Transverse colon (tissue), 4 donors: ENCODE measurements at regions not wholly inside any gene's neighbourhood (a gene's known extent, or its start where the extent isn't known, plus 50 kb on each side); places are given as distances from the start of the nearest gene placed in this dataset.

Experiments used
- EP300 ChIP-seq: sonication (generic); formaldehyde crosslinking; IDR thresholded peaks from one replicate; pipeline ENCODE4 v1.6.1; 2017; ENCODE audit warnings: antibody characterized with exemption, low read depth
- POLR2A ChIP-seq: fragments of 450-650 bp; IDR thresholded peaks from one replicate; pipeline ENCODE4 v1.6.1; 2016; ENCODE audit warnings: antibody characterized with exemption, mild to moderate bottlenecking, moderate library complexity
- POLR2AphosphoS5 ChIP-seq, 3 donors: sonication (generic); formaldehyde crosslinking; IDR thresholded peaks; one replicate each; pipeline ENCODE4 v1.6.1; 2016; ENCODE audit warnings: antibody characterized with exemption in 3 of 3
- TF ChIP-seq, protein P1 (sequence below), 5 experiments: fragments of 200-600 bp in 3 of 5; fragments of 450-650 bp in 2 of 5; sonication (generic) in 3 of 5; IDR thresholded peaks; 1 replicate in 2 of 5; 2 replicates in 3 of 5; pipeline ENCODE4 v1.5.1; 2016 to 2017; ENCODE audit warnings: antibody characterized with exemption in 5 of 5, inconsistent platforms in 3 of 5, mild to moderate bottlenecking in 2 of 5, moderate library complexity in 1 of 5

DNA sequence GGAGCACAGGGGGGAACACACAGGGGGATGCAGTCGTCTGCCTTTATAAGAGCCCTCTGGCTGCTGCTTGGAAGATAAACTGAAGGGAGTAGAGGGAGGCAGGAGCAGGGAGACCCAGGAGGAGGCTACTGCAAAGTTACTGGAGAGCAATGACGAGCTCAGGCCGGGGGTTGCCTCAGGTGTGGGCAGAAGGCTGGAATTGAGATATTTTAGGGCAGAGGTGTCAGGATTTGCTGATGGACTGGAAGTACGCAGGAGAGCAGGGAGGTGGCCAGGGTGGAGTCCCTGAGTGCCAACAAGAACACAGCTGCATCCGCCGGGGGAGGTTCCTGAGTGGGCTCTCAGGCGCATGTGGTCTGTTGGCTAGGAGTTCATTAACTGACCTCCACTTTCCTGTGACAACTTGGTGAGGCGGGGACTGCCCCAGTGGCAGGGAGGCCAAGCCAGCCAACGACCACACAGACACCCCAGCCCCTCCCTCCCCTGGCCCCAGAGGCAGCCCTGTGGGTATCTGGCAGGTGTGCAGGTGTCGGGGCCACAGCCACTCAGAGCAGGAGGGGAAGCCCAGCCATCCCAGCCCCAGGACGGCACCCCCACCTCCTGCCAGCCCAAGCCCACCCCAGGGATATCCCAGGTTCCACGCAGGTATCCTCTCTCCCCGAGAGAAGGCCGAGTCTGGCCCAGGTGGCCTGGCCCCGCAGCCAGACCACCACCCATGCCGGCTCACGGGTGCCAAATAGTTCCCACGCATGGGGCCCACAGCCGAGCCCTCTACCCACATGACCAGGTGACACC is 85.4 kb downstream of the NCOR2 start:
- TF ChIP-seq, protein P1, sequence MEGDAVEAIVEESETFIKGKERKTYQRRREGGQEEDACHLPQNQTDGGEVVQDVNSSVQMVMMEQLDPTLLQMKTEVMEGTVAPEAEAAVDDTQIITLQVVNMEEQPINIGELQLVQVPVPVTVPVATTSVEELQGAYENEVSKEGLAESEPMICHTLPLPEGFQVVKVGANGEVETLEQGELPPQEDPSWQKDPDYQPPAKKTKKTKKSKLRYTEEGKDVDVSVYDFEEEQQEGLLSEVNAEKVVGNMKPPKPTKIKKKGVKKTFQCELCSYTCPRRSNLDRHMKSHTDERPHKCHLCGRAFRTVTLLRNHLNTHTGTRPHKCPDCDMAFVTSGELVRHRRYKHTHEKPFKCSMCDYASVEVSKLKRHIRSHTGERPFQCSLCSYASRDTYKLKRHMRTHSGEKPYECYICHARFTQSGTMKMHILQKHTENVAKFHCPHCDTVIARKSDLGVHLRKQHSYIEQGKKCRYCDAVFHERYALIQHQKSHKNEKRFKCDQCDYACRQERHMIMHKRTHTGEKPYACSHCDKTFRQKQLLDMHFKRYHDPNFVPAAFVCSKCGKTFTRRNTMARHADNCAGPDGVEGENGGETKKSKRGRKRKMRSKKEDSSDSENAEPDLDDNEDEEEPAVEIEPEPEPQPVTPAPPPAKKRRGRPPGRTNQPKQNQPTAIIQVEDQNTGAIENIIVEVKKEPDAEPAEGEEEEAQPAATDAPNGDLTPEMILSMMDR (IDR thresholded peaks at IDR 0.05) = no peak
- TF ChIP-seq POLR2AphosphoS5 (IDR thresholded peaks at IDR 0.05) (no peak), POLR2A (no peak), EP300 (no peak)
